Gastroesophageal sphincter (tissue), 3 donors: ENCODE measurements at regions not wholly inside any gene's neighbourhood (a gene's known extent, or its start where the extent isn't known, plus 50 kb on each side); places are given as distances from the start of the nearest gene placed in this dataset.

Experiments
- CTCF ChIP-seq, 4 experiments: fragments of 200-600 bp in 2 of 4; fragments of 450-650 bp in 2 of 4; sonication (generic) in 1 of 4; IDR thresholded peaks; one replicate each; pipeline ENCODE4 v1.5.1; 2017 to 2019; ENCODE audit warnings: antibody characterized with exemption in 4 of 4, mild to moderate bottlenecking in 2 of 4, moderate library complexity in 2 of 4
- POLR2A ChIP-seq, 2 donors: fragments of 450-650 bp; IDR thresholded peaks; one replicate each; pipeline ENCODE4 v1.6.1; 2017; ENCODE audit warnings: antibody characterized with exemption in 2 of 2, mild to moderate bottlenecking in 2 of 2, moderate library complexity in 1 of 2

GRCh38 chr5:56569566-56569965 lies 245.8 kb upstream of the MAP3K1 start:
- TF ChIP-seq CTCF (IDR thresholded peaks at IDR 0.05) = no peak
- TF ChIP-seq POLR2A (IDR thresholded peaks at IDR 0.05) = no peak
